Spinal cord (tissue), 9 donors: ENCODE measurements at regions not wholly inside any gene's neighbourhood (a gene's known extent, or its start where the extent isn't known, plus 50 kb on each side); places are given as distances from the start of the nearest gene placed in this dataset.

Source experiments
- DNase-seq, 6 donors: peaks; one replicate each; pipeline versions ENCODE4 v3.0.0 to v3.0.0-alpha.2; 2013 to 2015; ENCODE audit warnings: low spot score in 6 of 6, low read depth in 4 of 6
- H3K27ac ChIP-seq: one replicate; pipeline ENCODE4 v1.5.1; 2013; ENCODE audit warnings: low read depth, low read length, control low read depth
- H3K27me3 ChIP-seq: one replicate; pipeline ENCODE4 v1.6.1; 2013; ENCODE audit warnings: low read length; ENCODE audit not compliant: control insufficient read depth, insufficient read depth
- H3K36me3 ChIP-seq: one replicate; pipeline ENCODE4 v1.6.1; 2013; ENCODE audit warnings: low read length; ENCODE audit not compliant: control insufficient read depth, insufficient read depth
- H3K4me1 ChIP-seq: one replicate; pipeline ENCODE4 v1.6.1; 2013; ENCODE audit warnings: low read length; ENCODE audit not compliant: control insufficient read depth, insufficient read depth
- H3K4me3 ChIP-seq: one replicate; pipeline ENCODE4 v1.5.1; 2013; ENCODE audit warnings: low read depth, low read length, control low read depth
- H3K9me3 ChIP-seq: one replicate; pipeline ENCODE4 v1.6.1; 2013; ENCODE audit warnings: low read length; ENCODE audit not compliant: control insufficient read depth, insufficient read depth
- WGBS: methylation state at CpG from one replicate; pipeline ENCODE4 v1.1.5; 2013; ENCODE audit warnings: missing lambda C conversion rate; ENCODE audit not compliant: insufficient coverage; 5-methylcytosine and 5-hydroxymethylcytosine counted together
- donor health status: healthy.

DNA sequence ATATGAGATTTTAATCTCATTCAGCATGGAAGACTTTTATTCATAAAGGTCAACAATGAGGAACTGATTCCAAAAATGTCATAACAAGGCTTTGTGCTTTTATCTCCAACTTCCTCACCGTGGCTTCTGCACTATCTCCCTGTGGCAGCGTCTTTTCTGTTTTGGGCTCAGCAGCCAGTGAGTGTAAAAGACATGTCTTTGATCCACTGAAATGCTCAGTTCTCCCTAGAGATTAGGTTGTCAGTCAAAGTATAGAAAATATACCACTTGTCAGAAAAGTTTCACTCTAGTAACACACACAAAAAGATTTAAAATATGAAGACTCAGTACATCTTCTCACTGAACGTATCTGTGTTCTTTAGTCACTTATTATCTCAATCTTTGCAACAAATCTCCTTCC is 901.8 kb upstream of the ZWINT start:
- DNase-seq: no peak
- H3K27me3 ChIP-seq: no peaks in the 10 kb centered on the region
- no peaks in the 10 kb centered on the region for H3K36me3 ChIP-seq
- H3K4me3 ChIP-seq: no peak overlapping the region
- no peaks in the 10 kb centered on the region for H3K4me1 ChIP-seq
- WGBS: no CpG with 5 or more reads among the region's 3 CpGs
- H3K9me3 ChIP-seq: no peaks in the 10 kb centered on the region
- H3K27ac ChIP-seq: no peak overlapping the region

GRCh38 chr10:57260175-57260574 is 899.1 kb upstream of the ZWINT start:
- Histone ChIP-seq H3K4me3 (no peak overlapping the region), H3K4me1 (no peaks in the 10 kb centered on the region), H3K27me3 (no peaks in the 10 kb centered on the region), H3K9me3 (no peaks in the 10 kb centered on the region), H3K36me3 (no peaks in the 10 kb centered on the region), H3K27ac (no peak overlapping the region)
- WGBS: no CpG with 5 or more reads among the region's 2 CpGs
- no peak for DNase-seq

- no peaks in the 10 kb centered on the region for H3K36me3 ChIP-seq
- 94% methylated on average over 32 of the region's 32 CpGs for WGBS
- DNase-seq: no peak
- no peak overlapping the region for H3K27ac ChIP-seq
- H3K9me3 ChIP-seq: no peaks in the 10 kb centered on the region
- H3K4me3 ChIP-seq: no peak overlapping the region
- no peaks in the 10 kb centered on the region for H3K4me1 ChIP-seq
- no peaks in the 10 kb centered on the region for H3K27me3 ChIP-seq
Measured at GRCh38 chr10:57249615-57250281, 888.7 kb upstream of the ZWINT start.

DNA sequence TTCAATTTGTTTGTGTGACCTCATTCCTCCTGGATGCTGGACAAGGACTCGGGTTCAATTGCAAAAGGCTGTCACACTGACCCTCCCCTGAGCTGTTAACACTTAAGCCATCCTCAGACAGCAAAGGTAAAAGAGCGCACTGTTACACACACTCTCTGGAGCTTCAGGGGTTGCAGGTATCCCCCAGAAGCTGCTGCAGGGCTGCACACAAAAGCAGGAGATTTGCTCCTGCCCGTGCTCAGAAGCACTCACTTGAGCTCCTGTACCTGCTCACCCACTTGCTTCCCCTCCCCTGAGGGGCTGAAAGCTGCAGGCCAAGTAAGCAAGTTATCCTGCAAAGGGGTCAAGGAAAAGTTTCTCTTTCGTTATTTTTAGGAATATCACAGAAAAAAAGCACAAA is 886.2 kb upstream of the ZWINT start:
- no peak for DNase-seq
- 71% methylated on average over 3 of the region's 4 CpGs for WGBS

DNA sequence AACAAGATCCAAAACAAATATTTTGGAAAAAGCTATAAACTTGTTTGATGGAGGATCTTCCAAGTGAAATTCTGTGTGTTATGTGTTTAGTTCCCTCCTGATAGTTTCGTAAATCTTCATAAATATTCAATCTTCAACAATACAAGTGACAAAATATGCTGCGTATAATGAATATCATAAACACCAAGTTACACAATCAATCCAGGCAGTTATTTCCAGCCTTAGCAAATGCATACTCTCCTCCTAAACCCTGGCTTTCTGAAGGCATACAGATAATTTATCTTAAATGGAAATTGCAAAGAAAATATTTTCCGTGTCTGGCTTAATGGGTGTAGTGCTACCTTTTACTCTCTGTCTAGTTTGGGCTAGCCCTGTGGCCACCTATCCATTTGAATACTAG is 864.9 kb upstream of the ZWINT start:
- WGBS: no CpG with 5 or more reads among the region's 3 CpGs
- no peaks in the 10 kb centered on the region for H3K27me3 ChIP-seq
- no peak overlapping the region for H3K27ac ChIP-seq
- no peak for DNase-seq
- no peaks in the 10 kb centered on the region for H3K9me3 ChIP-seq
- no peaks in the 10 kb centered on the region for H3K36me3 ChIP-seq
- H3K4me1 ChIP-seq: no peaks in the 10 kb centered on the region
- no peak overlapping the region for H3K4me3 ChIP-seq

More for the DNA sequence above, 886.2 kb upstream of the ZWINT start:
- Histone ChIP-seq H3K36me3 (no peaks in the 10 kb centered on the region), H3K27me3 (no peaks in the 10 kb centered on the region), H3K4me3 (no peak overlapping the region), H3K27ac (no peak overlapping the region), H3K4me1 (no peaks in the 10 kb centered on the region), H3K9me3 (no peaks in the 10 kb centered on the region)

GRCh38 chr10:57224811-57225210 is 863.8 kb upstream of the ZWINT start:
- Histone ChIP-seq H3K27me3 (no peaks in the 10 kb centered on the region), H3K4me3 (no peak overlapping the region), H3K4me1 (no peaks in the 10 kb centered on the region), H3K27ac (no peak overlapping the region), H3K9me3 (no peaks in the 10 kb centered on the region), H3K36me3 (no peaks in the 10 kb centered on the region)
- WGBS: no CpG with 5 or more reads among the region's 2 CpGs
- DNase-seq: no peak

DNA sequence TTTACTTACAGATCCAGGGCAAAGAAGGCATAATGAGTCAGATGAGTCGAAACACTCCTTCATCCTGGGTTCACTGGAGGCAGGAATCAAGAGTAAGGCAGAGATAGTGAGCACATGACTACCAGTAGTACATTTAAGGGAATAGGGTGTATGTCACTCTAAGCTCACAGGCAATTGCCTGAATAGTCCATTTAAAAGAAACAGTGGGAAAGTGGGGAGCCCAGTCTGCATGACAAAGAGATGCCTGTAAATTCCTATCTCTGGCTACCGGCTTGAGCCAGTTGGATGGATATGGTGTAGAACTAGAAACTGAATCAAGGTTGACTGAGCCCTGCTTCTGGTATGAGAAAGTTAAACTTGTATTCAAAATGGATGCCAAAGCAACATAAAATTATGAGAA is 861.5 kb upstream of the ZWINT start:
- no peak overlapping the region for H3K4me3 ChIP-seq
- no peak overlapping the region for H3K27ac ChIP-seq
- H3K9me3 ChIP-seq: no peaks in the 10 kb centered on the region
- H3K27me3 ChIP-seq: no peaks in the 10 kb centered on the region
- H3K4me1 ChIP-seq: no peaks in the 10 kb centered on the region
- 61% methylated on average over 2 of the region's 2 CpGs for WGBS
- no peaks in the 10 kb centered on the region for H3K36me3 ChIP-seq
- DNase-seq: no peak

DNA sequence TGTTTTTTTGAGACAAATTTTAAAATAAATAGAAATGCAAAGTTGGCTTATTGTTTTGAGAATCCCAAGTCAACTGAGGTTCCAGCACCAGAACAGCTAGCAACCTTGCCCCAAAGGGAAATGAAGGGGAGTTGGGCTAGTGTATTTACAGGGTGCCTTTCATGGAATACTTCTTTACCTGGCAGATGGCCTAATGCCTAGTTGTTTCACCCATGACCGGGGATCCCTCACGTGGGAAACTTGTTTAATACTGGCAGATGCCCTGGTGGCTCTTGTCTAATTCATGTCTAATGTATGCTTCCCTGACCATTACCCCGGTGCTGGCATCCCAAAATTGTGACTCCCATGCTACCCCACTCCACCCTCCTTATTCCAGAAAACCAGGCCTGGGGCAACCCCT is 861.1 kb upstream of the ZWINT start:
- no peaks in the 10 kb centered on the region for H3K4me1 ChIP-seq
- 53% methylated on average over 2 of the region's 3 CpGs for WGBS
- no peak overlapping the region for H3K27ac ChIP-seq
- H3K4me3 ChIP-seq: no peak overlapping the region
- DNase-seq: no peak
- H3K27me3 ChIP-seq: no peaks in the 10 kb centered on the region
- H3K9me3 ChIP-seq: no peaks in the 10 kb centered on the region
- H3K36me3 ChIP-seq: no peaks in the 10 kb centered on the region

DNA sequence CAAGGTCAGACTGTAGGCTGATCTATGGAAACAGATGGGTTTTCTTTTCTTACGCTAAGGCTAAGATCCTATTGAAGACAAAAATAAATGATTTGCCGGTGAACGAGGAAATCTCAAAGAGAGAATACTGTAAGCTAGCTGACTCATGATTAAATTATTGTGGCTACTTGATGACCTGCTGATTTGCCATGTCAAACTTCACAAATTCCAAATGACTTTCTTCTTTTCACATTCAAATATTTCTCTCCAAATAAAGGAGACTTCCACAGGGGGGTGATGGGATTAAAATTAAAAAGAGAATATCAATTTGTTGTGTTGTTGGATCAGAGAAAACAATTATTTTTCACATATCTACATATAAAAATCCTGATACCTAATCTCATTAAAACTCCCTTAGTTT is 860.6 kb upstream of the ZWINT start:
- DNase-seq: no peak
- no CpG with 5 or more reads among the region's 3 CpGs for WGBS
- Histone ChIP-seq H3K27ac (no peak overlapping the region), H3K4me3 (no peak overlapping the region), H3K9me3 (no peaks in the 10 kb centered on the region), H3K36me3 (no peaks in the 10 kb centered on the region), H3K4me1 (no peaks in the 10 kb centered on the region), H3K27me3 (no peaks in the 10 kb centered on the region)

DNA sequence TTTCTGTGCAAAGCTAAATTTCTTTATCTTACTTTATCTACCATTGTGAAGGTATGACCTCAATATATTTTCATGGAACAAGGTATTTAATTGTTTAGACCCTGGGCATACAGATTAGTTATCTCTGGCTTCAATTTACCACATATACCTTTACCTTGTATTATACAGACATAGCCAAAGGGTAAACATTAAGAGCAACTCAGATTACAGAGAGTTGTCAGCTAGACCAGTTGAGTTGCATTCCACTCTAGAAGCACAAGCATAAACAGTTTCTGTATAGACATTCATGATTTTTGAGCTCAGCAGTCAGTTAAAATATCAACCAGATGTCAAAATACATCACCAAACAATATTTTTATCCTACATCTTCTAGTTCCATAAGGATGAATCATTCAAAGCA is 857.3 kb upstream of the ZWINT start:
- H3K27me3 ChIP-seq: no peaks in the 10 kb centered on the region
- no peak overlapping the region for H3K27ac ChIP-seq
- H3K9me3 ChIP-seq: no peaks in the 10 kb centered on the region
- H3K36me3 ChIP-seq: no peaks in the 10 kb centered on the region
- H3K4me1 ChIP-seq: no peaks in the 10 kb centered on the region
- no peak for DNase-seq
- no peak overlapping the region for H3K4me3 ChIP-seq
